GM19438 (cell line): ENCODE measurements at regions not wholly inside any gene's neighbourhood (a gene's known extent, or its start where the extent isn't known, plus 50 kb on each side); places are given as distances from the start of the nearest gene placed in this dataset.
"Not testable (repeated sequence)": the region's sequence is repeated elsewhere in the genome, so short reads cannot be mapped to it uniquely, and the experiment has no call there.

Experiments
- ATAC-seq: cut with Tn5 transposase; IDR thresholded peaks from one replicate; pipeline ENCODE4 v1.9.1; 2021; ENCODE audit warnings: low read depth; ENCODE audit not compliant: unreplicated experiment

- ATAC-seq, result no peak
Observed at GRCh38 chr3:168977716-168978374, 685.7 kb downstream of the MECOM start.

DNA sequence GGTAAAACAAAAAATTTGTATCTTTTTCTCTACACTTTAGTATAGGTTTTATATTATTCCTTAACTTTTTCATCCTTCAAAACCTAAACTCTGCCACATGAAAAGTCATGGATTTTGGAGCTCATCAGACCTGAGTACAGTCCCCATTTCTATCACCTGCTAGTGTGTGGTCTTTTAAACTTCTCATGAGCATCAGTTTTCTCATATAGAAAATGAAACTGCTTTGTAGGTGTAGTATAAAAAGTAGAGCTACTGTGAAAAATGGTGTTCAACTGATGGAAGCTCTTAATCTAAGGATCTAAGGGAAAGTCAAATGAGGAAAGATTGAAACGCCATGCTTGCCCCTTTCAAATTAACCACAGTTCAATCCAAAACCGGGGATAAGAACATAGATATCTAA lies 686.5 kb downstream of the MECOM start:
- no peak for ATAC-seq

DNA sequence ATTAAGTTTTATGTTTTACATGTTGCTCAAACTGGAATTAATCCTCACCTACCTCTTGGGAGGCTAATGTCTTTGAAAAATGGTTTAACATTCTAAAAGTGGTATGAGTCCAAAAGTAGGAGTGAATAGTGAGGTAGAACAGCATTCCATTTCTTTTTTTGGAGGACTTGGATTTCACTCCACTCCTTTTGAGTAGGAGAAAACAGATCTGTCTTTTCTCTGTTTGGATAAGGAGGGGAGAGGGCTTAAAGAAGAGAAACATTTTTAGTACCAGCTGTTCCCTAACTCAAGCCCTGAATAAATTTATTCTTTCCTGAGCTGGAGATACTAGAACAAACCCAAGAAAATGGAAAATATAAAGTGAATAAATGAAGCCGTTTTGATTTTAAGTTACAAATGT lies 687.9 kb downstream of the MECOM start:
- ATAC-seq, result no peak

DNA sequence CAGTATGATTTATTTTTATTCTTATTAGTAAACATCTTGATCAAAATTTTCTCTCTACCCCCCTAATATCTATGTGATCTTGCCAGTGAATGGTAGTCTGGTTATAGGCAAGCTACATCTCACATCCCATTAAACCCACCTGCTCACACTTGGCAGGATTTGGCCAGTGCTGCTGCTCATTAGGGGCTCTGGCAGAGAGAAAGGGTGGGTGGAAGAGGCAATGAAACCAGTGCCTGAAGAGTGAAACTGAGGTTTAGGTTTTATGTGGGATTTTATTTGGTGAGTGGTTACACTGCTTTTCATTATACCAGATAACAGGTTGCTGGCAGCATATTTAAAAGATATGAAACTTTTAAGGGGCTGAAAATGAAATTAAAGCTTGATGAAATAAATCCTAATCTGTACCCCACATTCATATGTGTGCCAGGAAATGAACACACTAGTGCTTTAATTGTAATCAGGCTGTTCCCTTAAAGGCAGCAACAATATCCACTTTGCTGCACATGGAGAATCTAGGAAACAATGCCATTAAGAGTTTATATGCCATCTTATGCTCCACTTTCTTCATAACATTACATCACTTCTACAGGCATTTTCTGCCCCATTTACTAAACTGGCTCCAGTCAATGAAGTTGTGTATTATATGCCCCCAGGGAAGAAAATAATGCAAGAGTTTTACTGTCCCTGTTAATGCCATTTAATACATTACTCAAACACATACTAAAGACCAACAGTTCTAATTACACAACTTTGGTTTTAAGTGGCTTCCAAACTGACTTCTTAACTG lies 688.7 kb downstream of the MECOM start:
- no peak for ATAC-seq

DNA sequence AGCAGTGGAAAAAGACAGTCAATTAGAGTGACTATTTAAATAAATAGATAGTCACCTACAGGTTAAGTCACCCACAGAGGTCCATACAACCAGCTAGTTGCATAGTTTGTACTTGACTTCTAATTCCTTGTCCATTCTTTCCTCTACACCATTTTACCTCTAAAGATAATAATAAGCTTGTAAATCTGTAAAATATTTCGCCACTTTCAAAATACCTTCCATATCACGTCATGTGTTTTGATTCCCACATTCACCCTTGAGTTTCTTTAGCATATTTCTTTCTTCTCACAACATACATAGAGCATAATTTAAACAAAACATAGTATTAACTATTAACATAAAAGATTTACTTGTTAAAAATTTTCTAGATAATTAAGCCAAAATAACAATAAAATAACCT lies 689.6 kb downstream of the MECOM start:
- no peak for ATAC-seq

DNA sequence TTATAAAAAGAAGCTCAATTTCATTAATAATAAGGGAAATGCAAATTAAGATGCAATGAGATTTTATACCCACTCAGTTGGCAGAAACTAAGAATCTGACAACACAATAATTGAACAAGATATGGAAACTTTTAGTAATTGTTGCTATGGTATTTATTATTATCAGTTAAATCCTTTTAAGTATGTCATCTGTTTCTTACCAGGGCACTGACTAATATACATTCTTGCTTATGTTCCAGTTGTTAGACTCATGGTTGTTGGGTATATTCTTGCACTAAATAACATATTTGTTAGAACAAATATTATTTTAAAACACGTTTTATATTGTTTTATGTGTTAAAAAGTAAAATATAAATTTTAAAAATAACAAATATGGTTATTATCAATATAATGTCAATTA lies 690.3 kb downstream of the MECOM start:
- no peak for ATAC-seq

DNA sequence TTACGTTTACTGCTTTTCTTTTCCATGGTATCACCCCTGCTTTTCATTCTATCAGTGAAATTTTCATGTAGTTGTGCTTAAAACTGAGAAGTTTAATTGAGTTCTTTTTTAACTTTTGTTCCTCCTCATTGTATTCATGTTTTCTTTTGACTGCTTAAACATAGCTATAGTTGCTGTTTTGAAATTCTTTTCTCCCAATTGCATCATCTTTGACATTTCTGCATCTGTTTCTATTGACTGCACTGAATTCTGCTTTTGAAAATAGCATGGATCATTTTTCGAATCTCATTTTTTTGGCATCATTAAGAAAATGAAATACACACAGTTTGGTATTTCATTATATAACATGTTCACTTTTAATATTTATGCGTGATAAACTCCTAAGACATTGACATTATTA lies 694.9 kb downstream of the MECOM start:
- no peak for ATAC-seq

GRCh38 chr3:168964736-168965135 lies 698.8 kb downstream of the MECOM start:
- ATAC-seq, result no peak

- ATAC-seq, result no peak
Observed at GRCh38 chr3:168961271-168961670, 702.2 kb downstream of the MECOM start.

DNA sequence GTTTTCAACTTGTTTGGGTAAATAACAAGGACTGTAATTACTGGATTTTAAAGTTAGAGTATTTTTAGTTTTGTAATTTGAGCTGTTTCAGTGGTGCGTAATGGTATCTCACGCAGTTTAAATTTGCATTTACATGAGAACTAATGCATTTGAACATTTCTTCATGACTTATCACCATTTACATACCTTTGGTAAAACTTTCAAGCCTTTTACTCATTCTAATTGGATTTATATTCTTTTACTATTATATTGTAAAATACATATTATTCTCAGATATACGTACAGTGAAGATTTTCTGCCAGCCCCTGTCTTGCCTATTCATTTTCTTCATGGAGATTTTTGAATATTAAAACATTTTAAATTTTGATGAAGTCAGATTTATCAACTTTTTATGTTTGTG lies 703.8 kb downstream of the MECOM start:
- ATAC-seq, result no peak

DNA sequence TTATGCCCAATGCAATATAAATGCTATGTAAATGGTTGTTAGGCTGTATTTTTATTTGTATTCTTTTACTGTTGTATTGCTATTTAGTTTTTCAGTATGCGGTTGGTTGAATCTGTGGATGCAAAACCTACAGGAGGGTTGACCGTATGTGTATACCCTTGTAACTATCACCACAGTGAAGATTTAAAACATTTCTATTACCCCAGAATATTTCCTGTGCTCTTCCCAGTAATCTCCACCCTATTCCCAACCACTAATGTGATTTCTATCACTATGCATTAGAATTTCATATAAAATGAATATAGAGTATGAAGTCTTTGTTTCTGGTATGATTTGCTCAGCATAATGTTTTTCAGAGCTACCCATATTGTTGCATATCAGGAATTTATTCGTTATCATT lies 705.0 kb downstream of the MECOM start:
- no peak for ATAC-seq

GRCh38 chr3:168956076-168956475 lies 707.4 kb downstream of the MECOM start:
- ATAC-seq, result no peak

GRCh38 chr3:168952551-168952950 lies 711.0 kb downstream of the MECOM start:
- ATAC-seq, result no peak

- no peak for ATAC-seq
Observed at GRCh38 chr3:168951884-168952283, 711.6 kb downstream of the MECOM start.

GRCh38 chr3:168951368-168951767 lies 712.1 kb downstream of the MECOM start:
- no peak for ATAC-seq

DNA sequence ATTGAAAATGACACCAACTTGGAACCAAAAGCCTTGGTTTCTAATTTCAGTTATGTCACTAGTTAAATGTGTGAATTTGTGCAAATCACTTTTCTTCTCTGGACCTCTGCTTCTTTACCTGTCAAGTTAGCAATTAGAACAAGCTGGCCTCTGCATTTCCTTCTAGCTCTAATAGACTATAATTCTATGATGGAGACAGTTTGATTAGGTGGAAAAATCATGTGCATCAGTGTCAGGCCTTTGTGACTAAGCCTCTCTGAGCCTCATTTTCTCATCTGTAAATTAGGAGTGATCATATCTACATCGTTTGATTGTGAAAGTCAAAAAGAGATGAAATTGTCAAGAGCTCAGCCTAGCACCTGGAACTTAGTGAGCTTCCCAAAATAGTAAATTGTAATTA lies 712.9 kb downstream of the MECOM start:
- ATAC-seq, result no peak

- ATAC-seq, result no peak
Observed at GRCh38 chr3:168939651-168940238, 723.8 kb downstream of the MECOM start.

GRCh38 chr3:168933614-168934013 lies 729.9 kb downstream of the MECOM start:
- no peak for ATAC-seq

DNA sequence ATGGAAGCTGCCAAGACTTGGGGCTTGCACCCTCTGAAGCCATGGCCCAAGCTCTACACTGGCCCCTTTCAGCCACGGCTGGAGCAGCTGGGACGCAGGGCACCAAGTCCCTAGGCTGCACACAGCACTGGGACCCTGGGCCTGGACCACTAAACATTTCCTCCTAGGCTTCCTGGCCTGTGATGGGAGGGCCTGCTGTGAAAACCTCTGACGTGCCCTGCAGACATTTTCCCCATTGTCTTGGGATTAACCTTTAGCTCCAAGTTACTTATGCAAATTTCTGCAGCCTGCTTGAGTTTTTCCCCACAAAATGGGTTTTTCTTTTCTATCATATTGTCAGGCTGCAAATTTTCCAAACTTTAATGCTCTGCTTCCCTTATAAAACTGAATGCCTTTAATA lies 733.5 kb downstream of the MECOM start:
- not testable (repeated sequence) for ATAC-seq

DNA sequence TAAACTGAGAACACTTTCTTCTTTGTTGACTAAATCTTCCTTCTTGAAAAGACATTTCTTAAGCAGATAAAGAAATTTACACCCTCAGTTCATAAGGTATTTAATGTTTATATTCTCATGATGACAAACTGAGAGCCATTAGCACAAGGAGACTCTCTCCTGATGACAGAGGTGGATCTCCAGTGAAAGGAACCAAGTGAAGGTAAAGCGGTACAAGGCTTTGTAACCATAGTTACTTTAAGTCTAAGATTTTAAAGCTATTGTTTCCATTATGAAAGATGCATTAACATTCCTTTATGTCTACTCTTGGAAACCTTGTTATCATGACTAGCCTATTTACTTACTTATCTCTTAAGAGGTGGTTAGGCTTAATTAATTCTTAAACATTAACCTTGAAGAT lies 737.1 kb downstream of the MECOM start:
- ATAC-seq, result no peak

DNA sequence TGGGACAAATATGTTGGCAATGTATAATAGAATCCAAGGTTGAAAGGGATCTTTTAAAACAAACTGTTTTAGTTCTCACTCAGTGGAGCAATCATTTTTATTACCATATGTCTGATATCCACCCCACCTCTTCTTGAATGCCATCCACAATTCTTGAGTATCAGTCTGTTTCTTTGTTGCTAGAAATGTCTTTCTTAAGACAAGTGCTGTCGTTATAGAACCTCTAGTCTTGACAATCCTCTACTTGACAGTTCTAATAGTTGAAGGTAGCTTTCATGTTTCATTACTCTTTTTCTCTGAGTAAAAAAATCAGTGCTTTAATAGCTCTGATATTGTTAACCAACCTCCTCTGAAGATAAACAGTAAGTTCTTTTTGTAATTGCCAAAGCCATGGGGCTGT lies 737.9 kb downstream of the MECOM start:
- ATAC-seq, result no peak

DNA sequence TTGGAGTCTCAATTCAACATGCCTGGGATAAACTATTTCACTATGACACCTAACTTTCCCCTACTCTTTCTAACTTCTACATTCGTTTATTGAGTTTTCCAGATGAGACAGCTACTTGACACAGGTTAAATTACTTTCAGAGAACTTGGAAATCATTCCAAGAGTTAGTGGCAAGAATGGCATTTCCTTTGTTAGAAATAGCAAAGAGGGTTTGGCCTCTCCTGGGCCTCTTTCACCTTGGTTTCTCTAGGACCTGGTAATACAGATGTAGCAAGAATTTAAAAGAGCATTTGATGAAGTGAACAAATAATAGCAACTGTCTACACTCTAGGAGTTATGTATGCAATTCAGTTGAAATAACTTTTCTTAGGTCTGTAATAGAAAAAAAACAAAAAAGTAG lies 748.9 kb downstream of the MECOM start:
- ATAC-seq, result no peak
